ENCODE measurements at regions not wholly inside any gene's neighbourhood (a gene's known extent, or its start where the extent isn't known, plus 50 kb on each side); places are given as distances from the start of the nearest gene placed in this dataset.

DNA sequence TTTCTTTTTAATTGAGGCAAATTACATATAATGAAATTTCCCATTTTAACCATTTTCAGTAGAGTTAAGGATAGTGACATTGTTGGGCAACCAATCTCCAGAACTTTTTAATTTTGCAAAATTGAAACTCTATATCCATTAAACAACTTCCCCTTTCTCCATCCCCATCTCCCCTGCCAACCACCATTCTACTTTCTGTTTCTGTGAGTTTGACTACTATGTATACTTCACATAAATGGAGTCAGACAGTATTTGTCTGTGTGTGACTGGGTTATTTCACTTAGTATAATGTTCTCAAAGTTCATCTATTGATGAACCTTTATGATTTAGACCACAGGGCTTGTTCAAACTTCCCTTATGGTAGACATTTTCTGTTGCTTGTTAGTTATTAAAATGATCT, 364.5 kb upstream of the MAD2L1 start:
- no peak for DNase-seq (ENCODE audit: low spot score)

DNA sequence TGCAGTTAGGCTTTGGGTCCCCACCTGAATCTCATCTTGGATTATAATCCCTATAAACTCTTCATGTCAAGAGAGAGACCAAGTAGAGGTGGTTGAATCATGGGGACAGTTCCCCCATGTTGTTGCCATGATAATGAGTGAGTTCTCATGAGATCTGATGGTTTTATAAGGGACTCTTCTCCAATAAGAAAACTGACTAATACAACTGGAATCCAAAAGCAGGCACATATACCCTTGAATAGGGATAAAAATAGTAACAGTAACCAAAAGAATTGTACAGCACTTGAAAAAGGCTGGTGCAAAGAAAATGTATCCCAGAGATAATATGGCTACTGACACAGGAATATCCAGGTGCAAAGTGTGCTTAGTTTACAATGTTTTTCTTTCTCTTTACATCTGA, 351.5 kb upstream of the MAD2L1 start:
- no peak for DNase-seq (ENCODE audit: low spot score)

DNA sequence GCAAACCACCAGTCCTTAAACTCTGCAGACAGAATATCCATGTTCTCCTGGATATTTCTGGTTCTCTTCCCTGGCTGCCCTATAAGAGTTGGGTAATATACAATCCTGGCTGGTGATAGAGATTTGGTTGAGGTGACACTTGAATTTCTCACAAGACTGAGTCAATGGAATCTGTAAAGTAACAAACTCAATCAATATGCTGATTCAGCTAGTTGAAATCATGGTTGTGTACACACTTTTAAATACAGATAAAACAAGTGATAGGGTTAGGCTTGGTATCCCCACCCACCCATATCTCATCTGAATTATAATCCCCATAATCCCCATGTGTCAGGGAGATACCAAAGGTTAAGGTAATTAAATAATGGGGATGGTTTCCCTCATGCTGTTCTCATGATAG, 349.2 kb upstream of the MAD2L1 start:
- DNase-seq (ENCODE audit: low spot score) = no peak

DNA sequence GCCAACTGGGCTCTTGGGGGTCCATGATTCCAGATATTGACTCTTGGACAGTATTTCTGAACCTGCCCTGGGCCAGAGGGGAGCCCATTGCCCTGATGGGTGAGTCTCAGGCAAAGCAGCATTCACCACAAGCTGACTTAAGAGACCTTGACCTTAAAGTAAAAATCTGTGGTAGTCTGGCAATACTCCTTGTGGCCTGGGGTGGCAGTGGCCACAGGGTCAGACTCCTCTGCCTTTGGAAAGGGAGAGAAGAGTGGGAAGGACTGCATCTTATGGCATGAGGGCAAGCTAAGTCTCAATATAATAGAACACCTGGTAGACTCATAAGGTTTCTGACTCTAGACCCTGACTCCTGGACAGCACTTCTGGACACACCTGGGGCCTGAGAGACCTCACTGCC, 340.3 kb upstream of the MAD2L1 start:
- no peak for DNase-seq (ENCODE audit: low spot score)

DNA sequence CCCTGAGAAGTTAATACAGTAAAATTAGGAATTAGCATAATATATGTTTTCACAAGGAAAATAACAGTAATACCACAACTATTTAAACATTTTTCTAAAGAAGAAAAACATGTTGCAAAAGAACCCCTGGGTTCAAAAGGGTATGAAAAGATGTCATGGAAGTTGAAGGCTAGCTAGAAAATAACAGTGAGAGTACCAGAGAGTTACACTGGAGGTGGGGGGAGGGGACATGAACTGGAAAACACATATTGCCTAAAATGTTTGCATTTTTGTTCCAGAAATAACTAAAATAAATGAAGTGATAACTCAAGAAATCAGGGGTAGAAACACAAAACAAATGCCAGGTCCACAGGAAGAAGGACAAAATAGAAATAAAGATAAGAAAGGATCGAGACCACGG, 336.6 kb upstream of the MAD2L1 start:
- DNase-seq (ENCODE audit: low spot score) = no peak

DNA sequence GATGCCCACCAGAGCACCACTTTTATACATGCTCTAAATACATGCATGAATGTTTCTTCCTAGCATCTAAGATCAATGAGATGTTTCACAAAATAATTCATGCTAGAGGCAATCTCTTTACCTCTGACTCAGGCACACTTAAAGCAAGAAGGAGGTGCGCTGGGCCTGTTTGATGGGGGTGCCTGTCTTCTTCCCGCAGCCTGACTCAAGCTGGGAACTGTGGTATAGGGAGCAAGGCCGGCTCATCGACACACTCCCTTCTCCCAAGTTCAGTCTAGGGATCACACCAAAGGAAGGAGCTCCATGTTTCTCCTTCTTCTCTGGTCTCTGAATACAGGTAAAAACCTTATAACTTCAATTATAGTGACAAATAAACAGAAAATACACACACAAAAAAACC, 333.8 kb upstream of the MAD2L1 start:
- no peak for DNase-seq (ENCODE audit: low spot score)

DNA sequence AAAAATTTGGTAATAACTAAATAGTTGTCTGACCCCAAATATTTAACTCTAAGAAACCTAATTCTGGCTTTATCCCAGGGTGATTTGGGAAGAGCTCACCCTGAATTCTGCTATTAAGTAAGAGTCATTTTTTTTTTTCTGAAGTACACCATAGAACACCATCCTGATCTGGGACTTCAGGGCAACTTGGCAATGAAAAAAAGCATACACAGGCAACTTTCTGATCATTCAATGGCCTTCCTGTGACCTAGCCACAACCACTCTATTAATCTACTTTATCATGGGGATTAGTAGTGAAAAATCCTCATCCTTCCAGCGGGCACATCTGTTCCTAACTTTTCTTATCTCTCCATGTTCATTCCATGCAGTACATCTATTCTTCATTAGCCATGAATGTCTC, 333.2 kb upstream of the MAD2L1 start:
- DNase-seq (ENCODE audit: low spot score) = no peak

DNA sequence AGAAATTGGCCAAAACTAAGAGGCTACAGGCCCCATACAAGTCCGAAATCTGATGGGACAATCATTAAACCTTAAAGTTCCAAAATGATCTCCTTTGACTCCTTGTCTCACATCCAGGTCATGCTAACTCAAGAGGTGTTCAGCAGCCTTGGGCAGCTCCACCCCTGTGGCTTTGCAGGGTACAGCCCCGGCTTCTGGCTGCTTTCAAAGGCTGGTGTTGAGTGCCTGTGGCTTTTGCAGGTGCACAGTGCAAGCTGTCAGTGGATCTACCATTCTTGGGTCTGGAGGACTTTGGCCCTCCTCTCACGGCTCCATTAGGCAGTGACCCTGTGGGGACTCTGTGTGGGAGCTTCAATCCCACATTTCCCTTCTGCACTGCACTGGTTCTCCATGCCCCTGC, 329.1 kb upstream of the MAD2L1 start:
- no peak for DNase-seq (ENCODE audit: low spot score)

DNA sequence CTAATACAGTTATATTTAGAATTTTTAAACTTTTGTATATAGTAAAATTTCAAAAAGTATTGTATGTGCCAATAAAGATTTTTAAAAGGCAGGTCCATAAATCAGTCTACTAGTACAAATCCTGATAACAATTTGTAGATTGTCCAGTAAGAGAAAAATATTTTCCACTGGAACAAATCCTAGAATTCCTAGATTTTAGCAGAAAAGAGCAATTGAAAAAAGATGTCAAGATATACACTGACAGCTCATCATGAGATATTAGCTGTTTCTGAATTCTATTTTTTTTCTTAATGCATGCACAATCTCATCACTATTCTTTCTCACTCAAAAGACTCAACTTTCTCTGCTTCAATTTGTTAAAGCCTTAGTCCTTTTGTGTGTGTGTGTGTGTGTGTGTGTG, 289.2 kb upstream of the MAD2L1 start:
- DNase-seq (ENCODE audit: low spot score) = no peak

DNA sequence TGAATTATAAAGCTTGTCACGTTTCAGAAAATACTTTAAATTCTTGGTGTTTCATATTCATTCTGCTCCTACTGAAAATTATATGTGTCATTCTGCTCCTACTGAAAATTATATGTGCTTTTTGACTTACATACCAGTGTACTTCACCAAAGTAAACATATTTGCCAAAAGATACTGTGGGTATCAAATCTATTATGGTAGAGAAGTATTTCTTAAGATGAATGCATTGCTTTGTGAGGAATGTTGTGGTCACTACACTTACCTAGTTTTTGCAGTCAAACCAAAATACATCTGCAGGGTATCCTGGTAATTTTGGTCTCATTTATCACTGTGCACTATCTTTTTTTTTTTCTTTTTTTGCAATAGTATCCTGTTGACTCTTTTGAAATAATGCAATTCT, 287.7 kb upstream of the MAD2L1 start:
- no peak for DNase-seq (ENCODE audit: low spot score)

DNA sequence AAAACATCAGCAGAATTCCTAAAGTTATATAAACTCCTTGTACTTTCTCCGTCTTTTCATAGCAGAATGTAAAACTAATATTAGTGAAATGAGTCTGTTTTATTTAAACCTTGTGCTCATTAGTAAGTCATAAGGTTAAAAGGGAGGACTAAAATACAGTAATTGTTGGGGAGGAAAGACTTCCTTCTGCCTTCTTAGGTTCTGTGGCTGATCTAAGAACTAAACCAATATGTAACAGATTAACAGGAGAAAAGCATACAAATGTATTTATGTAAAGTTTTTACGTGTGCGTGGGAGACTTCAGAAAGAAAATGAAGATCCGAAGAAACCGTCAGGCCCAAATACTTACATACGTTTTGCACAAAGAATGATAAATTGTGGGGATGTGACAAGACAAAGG, 286.6 kb upstream of the MAD2L1 start:
- DNase-seq (ENCODE audit: low spot score) = no peak

DNA sequence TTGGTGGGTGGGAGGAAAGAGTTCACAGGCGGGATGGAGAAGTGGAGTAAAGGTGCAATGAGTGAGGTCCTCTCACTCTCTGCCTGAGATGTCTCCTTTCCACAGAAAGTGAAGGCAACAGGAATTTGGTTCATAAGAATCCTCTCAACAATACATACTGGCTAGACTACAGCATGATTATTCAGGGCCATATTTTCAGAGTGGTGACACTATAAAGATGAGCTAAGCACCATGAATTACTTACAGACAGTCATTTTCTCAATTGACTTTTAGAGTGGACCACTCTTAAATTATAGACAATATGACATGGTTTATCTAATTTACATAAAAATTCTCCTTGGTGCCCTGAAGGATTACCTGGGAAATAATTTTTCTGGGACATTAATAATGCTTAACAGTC, 286.1 kb upstream of the MAD2L1 start:
- DNase-seq (ENCODE audit: low spot score) = no peak

DNA sequence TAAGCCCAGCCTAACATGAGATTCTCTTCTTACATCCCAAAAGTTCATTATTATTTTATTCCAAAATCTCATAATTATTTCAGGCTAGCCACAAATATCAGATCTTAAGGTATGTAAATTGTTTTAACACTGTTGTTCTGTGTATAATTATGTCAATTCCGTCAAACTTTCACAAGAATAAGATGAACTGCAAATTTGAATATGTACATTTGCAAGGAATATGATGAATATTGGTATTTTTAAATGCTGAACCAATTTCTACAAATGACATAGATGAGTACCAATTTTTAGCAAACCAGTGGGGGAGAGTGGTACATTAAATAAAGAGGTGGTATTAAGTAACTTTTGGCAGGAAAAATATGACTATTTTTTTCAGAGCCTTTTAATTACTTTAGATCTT, 282.3 kb upstream of the MAD2L1 start:
- DNase-seq (ENCODE audit: low spot score) = no peak

DNA sequence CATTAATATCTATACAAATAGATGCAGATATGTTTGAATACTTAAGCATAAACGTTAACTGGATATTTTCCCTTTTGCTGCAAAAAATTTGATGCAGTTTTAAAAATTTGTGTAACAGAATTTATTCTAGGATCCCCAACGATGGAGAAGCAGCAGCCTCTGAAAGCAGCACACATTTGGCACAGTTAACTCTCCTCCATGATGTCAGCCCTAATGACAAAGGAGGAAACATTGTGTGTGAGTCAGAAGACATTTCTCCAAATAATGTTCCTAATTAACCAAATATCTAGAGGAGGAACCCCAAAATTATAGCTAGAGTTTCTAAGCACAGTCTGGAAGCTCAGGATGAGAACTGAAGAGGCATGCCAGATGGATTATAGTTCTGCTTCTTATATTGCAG, 281.9 kb upstream of the MAD2L1 start:
- DNase-seq (ENCODE audit: low spot score) = no peak

DNA sequence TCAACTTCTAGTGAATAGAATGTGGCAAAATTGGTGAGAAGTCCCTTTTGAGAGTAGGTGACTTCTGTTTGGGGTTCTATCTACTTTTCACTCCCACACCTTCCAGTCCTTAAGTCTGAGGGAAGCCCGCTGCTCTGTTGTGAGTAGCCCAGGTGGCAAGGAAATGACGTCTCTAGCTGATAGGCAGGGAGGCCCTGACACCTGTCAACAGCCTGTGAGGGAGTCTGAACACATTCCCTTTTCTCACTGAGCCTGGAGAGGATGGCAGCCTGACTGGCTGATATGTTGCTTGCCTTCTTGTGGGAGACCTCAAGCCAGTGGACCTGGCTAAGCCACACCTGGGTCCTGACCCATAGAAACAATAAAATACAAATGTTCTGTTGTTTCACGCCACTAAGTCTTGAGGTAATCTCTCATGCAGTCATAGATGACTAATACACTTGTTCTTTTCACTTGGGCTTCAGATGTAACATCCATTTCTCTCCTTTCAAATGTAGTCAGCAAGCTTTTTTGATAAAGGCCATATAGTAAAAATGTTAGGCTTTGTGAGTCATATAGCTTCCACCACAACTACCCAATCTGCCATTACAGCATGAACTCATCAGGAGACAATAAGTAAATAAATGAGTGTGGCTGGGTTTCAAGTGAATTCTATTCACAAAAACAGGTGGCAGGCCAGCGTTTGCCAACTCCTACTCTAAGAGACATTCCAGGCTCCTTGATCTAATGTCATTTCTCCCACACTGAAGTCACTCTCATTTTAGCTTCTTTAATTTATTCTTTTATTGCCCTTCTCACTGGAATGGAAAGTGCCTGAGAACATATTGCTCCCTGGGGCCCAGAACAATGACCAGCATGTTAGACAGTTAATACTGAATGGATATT, 265.1 kb upstream of the MAD2L1 start:
- no peak for DNase-seq (ENCODE audit: low spot score)

DNA sequence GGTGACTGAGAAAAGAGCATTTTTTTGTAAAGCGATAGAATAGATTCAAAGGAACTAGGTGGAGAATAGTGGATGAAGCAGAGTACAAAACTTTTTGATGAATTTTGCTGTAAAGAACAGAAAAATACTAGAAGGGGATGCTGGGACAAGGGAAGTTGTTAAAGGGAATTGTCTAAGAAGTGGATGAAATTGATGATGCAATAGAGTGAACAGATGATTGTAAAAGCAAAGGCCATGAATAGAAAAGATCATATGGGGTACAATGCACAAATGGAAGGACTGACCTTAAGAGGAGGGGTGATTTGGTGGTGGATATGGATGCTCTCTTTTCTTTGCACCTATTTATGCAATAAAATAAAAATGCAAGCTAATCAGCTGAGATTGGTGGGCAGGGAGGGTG, 262.7 kb upstream of the MAD2L1 start:
- DNase-seq (ENCODE audit: low spot score) = no peak

DNA sequence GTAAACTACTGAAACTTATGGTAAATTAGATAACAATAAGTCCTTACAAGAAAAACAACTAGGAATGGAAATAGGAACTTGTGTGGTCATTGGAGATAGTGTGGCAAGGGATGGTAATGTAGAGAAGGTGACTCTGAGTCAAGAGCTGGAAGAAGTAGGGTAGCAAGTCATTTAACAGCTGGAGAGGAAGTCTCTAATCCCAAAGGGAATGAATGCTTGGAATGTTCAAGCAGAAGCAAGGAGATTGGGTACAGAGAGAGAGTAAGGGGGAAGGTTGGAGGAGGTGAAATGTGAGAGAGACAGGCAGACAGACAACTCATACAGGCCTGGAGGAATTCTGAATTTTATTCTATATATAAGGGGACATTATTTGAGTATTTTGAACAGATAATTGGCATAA, 260.6 kb upstream of the MAD2L1 start:
- DNase-seq (ENCODE audit: low spot score) = no peak

DNA sequence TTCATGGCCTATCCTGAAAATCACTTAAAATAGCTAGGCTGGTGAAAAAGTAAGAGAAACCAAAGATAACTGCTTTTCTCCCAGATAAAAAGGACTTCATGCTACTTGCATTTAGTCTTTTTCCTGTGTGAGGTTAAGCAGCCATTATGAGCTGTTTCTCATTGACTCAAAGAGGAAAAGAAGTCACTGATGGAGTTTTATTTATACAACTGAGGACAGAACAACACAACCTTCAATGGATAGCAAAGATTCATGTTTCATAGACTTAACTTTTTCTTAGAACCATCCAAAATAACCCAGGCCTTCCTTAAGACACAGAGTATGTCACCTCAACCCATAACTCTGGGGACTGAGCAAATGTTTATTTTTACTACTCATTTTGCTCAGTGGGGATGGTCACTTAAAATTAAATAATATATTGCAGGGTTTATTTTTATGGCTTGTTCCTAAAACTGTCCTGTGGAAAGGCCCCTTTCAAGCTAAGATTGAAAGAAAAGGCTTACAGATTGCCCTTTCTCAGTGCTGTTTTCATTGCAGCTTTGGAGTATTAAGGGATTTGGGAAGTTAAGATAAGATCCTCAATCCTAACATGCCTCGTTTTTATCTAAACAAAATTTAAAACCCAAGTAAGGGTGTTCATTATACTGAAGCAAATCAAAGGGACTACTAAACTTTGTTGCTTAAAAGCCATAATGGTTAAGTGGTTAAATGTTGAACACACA, 252.6 kb upstream of the MAD2L1 start:
- no peak for DNase-seq (ENCODE audit: low spot score)

DNA sequence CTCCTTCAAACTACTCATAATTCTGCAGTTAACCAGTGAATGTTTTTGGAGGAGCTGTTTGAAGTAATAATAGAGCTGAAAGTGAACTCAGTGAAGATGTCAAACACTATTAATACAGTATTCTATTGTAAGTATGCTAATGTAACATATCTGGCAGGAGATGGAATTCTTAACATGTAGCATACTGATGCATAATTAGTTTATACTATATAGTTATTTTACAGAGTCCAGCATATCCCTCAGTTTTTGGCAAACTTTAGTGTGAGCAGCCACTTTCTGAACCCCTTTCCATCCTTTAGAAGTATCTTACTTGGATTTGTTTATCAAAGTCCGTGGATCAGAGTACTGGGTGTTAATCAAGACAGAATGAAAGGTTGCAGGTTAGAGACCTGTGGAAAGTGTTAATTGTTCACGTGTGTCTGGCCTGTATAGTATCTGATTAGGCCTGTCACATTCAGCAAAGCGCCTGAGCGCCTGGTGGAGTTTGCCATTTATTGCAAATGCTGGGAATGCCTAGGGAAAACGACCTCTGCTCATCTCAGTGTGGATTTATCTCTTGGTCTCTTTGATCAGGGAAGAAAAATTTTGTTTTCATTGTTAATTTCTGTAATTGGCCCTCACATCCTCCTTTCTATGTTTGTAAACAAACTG, 251.7 kb upstream of the MAD2L1 start:
- DNase-seq (ENCODE audit: low spot score) = no peak

DNA sequence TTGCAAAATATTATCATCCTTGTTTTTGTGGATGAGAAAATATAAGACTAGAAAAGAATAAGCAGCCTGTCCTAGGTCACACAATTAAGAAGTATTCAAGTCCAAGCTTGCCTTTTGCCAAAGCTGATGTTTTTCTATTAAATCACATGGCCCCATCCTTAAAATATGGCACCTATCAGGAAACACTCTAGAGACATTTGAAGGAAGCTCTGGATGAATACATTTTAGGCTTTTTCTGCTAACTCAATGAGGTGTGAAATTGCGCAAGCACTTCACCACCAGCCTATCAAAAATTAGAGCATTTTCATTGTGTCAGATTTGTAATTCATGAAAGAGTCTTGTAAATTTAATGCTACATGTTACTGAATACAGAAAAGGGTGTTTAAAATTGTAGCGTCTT, 251.1 kb upstream of the MAD2L1 start:
- no peak for DNase-seq (ENCODE audit: low spot score)

DNA sequence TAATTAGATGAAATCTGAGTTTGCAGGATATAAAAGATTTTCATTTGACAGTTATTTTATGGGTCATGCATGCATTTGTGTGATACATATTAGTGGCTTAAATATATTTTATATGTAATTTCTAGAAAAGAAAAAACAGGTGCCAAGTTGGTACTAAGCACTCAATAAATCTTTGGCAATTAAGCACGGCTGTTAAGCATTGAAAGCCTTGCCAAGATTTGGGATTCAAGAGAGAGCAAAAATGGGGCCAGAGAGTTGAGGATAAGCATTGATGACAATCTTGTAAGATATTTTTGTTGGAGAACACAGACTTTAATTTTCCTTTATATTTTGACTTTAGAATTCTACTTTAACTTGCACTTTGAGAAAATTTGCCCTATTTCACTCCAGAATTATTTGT, 249.8 kb upstream of the MAD2L1 start:
- DNase-seq (ENCODE audit: low spot score) = no peak

DNA sequence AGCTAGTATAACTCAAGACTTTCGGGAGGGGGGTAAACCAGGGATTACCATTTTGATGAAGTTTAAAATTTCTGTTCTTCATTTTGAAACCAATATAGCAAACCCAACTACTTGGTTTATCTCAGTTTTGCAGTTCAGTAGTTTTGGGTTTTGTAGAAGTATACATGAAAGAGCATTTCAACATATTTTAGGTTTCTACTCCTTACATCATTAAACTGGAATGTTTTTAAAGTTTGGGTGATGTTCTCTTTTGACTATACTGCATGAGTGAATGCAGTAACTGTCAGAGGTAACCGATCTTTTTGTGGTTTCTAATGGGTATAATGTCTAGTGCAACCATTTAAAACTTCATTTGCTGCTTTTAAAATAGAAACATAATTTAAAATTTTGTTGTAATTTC, 248.3 kb upstream of the MAD2L1 start:
- no peak for DNase-seq (ENCODE audit: low spot score)

DNA sequence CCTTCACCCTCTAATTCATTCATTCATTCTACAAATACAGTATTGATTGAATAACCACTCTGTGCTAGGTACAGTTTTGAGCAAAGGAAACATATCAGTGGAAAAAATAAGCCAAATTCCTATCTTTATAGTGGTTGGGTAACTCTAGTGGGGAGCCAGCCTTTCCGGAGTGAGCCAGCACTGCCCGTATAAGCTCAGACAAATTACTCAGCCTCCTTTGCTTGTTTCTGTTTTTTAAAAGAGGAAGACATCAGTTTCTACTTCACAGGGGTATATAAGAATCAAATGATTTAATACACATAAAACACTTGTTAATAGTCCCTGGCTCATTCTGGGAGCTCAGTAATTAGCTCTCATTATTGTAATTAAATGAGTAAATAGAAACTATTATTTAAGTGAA, 238.2 kb upstream of the MAD2L1 start:
- no peak for DNase-seq (ENCODE audit: low spot score)

Measured in hepatic stellate cell (primary cell).